ENCODE measurements at regions not wholly inside any gene's neighbourhood (a gene's known extent, or its start where the extent isn't known, plus 50 kb on each side); places are given as distances from the start of the nearest gene placed in this dataset.
A peak's percentile ranks its signal among the peaks of the same experiment; 100 is the strongest.

- Mint-ChIP-seq H3K36me3 (ENCODE audit: low read depth) (peaks cover 2% of the 10 kb centered on the region), H3K4me3 (peak overlapping the region; percentile 83), H3K9me3 (no peaks in the 10 kb centered on the region), H3K27ac (peak overlapping the region; percentile 99), H3K4me1 (peaks cover 98% of the 10 kb centered on the region), H3K27me3 (ENCODE audit: low read depth, poor library complexity) (no peaks in the 10 kb centered on the region)
- no peak for DNase-seq
- TF ChIP-seq CTCF (IDR thresholded peaks at IDR 0.05), result no peak
Observed at GRCh38 chr17:77436481-77436880, 295.7 kb downstream of the SEC14L1 start.

GRCh38 chr17:77437017-77437416 is 296.2 kb downstream of the SEC14L1 start:
- H3K36me3 Mint-ChIP-seq (ENCODE audit: low read depth), result peaks cover 5% of the 10 kb centered on the region
- peaks cover 100% of the 10 kb centered on the region for H3K4me1 Mint-ChIP-seq
- H3K4me3 Mint-ChIP-seq, result peak overlapping the region; percentile 83
- no peaks in the 10 kb centered on the region for H3K27me3 Mint-ChIP-seq (ENCODE audit: low read depth, poor library complexity)
- no peaks in the 10 kb centered on the region for H3K9me3 Mint-ChIP-seq
- DNase-seq, result no peak
- no peak overlapping the region for H3K27ac Mint-ChIP-seq
- no peak for TF ChIP-seq CTCF (IDR thresholded peaks at IDR 0.05)

DNA sequence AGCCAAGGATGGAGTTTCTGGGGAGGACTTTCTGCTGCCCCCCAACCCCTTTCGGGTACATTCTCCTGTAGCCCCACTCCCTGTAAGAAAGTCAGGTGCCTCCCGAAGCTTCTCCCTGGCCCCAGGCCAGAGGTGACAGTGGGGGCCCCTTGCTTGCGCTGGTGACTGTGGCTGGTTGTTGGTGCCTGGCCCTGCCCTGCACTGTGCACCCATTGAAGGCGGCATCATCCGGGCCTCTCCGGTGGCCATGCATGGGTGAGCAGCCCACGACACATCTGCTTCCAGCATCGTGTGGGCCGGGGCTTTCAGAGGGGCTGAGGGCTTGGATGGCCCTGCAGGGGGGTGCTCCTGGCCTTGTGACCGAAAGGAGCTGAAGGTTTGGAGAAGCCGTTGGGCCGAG is 297.0 kb downstream of the SEC14L1 start:
- Mint-ChIP-seq H3K4me1 (peaks cover 100% of the 10 kb centered on the region), H3K27me3 (ENCODE audit: low read depth, poor library complexity) (no peaks in the 10 kb centered on the region), H3K9me3 (no peaks in the 10 kb centered on the region), H3K27ac (no peak overlapping the region), H3K4me3 (peak overlapping the region; percentile 83), H3K36me3 (ENCODE audit: low read depth) (peaks cover 5% of the 10 kb centered on the region)
- no peak for DNase-seq
- no peak for TF ChIP-seq CTCF (IDR thresholded peaks at IDR 0.05)

DNA sequence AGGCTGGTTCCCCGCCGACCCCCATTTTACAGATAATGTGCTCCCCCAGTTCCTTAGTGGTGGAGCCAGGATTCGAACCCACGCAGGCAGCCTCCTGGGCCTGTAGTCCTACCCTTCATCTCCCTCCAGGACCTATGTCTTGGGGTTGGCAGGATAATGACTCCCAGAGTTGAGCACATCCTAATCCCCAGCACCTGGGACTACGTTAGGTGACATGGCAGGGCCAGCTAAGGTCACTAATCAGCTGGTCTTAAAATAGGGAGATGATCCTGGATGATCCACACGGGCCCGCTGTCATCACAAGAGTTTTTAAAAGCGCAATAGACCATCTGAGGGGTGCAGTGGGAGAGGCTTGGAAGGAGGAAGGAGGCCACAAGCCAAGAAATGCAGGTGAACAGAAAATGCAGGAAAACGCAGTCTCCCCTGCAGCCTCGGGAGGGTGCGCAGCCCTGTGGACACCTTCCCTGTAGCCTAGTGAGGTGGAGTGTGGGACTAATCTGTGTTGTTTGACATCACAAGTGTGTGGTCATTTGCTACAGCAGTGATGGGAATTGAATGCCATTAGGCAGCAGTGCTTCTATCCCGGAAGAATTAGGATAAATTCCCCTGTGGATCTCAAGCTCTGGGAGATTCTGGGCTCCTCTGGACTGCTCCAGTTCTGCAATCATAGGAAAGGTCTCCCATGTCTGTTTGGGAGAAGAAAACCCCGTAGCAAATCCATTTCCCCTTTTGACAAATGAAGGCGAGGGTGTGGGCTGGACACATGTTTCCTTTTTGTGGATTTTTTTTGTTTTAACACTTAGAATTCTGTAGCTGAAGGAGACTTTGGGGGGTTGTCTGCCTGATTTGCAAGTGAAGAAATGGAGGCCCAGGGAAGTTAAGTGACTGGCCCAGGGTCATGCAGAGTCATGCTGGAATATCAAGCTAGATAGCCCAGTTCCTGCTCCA is 297.7 kb downstream of the SEC14L1 start:
- peaks cover 100% of the 10 kb centered on the region for H3K4me1 Mint-ChIP-seq
- peak overlapping the region; percentile 83 for H3K27ac Mint-ChIP-seq
- TF ChIP-seq CTCF (IDR thresholded peaks at IDR 0.05), result no peak
- H3K4me3 Mint-ChIP-seq, result no peak overlapping the region
- no peaks in the 10 kb centered on the region for H3K9me3 Mint-ChIP-seq
- H3K27me3 Mint-ChIP-seq (ENCODE audit: low read depth, poor library complexity), result peaks cover 4% of the 10 kb centered on the region
- no peak for DNase-seq
- peaks cover 5% of the 10 kb centered on the region for H3K36me3 Mint-ChIP-seq (ENCODE audit: low read depth)

- H3K9me3 Mint-ChIP-seq, result no peaks in the 10 kb centered on the region
- peaks cover 100% of the 10 kb centered on the region for H3K4me1 Mint-ChIP-seq
- H3K36me3 Mint-ChIP-seq (ENCODE audit: low read depth), result peaks cover 5% of the 10 kb centered on the region
- no peak overlapping the region for H3K4me3 Mint-ChIP-seq
- peak overlapping the region; percentile 61 for H3K27ac Mint-ChIP-seq
- DNase-seq, result no peak
- peaks cover 4% of the 10 kb centered on the region for H3K27me3 Mint-ChIP-seq (ENCODE audit: low read depth, poor library complexity)
- no peak for TF ChIP-seq CTCF (IDR thresholded peaks at IDR 0.05)
Observed at GRCh38 chr17:77439189-77440018, 298.6 kb downstream of the SEC14L1 start.
